ENCODE measurements at regions not wholly inside any gene's neighbourhood (a gene's known extent, or its start where the extent isn't known, plus 50 kb on each side); places are given as distances from the start of the nearest gene placed in this dataset.

- intact Hi-C loops (cut with micrococcal nuclease; ENCODE audit: unreplicated experiment), result loop anchor here (10.0 kb wide), 1 partner anchor 95 kb away; no protein-coding TSS in a partner anchor
- no peak for DNase-seq
- H3K79me2 ChIP-seq (ENCODE audit: low read depth), result no peaks in the 10 kb centered on the region
- TF ChIP-seq EZH2 (IDR thresholded peaks at IDR 0.05; ENCODE audit: low read depth), result no peak
- TF ChIP-seq CTCF (conservative IDR thresholded peaks at IDR 0.05), result no peak
- no peaks in the 10 kb centered on the region for H3K9me2 ChIP-seq (ENCODE audit: insufficient read depth)
- H3F3A ChIP-seq (ENCODE audit: insufficient read depth, low read depth), result no peaks in the 10 kb centered on the region
- POLR2A ChIA-PET (ENCODE audit: unreplicated experiment), result no interaction called here
- H3K27ac ChIP-seq, result no peak overlapping the region
- no peaks in the 10 kb centered on the region for H3K9me3 ChIP-seq (ENCODE audit: insufficient read depth, low read depth)
- BruUV-seq (replicated peaks), result no TSS peak
- H3K4me3 ChIP-seq, result no peak overlapping the region
- no peak overlapping the region for H3K4me2 ChIP-seq
- no peaks in the 10 kb centered on the region for H3K36me3 ChIP-seq (ENCODE audit: low read depth)
- peaks cover 8% of the 10 kb centered on the region for H3K4me1 ChIP-seq (replicated peaks; ENCODE audit: insufficient read depth)
- CTCF ChIA-PET, result interaction anchor here (0.5 to 2.4 kb wide), 8 partner anchors 11 to 445 kb away, joined by 3 to 11 read pairs (median 4); no protein-coding TSS in a partner anchor
- H2AFZ ChIP-seq, result no peak overlapping the region
- no peaks in the 10 kb centered on the region for H3K27me3 ChIP-seq (ENCODE audit: insufficient read depth, low read depth)
- H4K20me1 ChIP-seq (ENCODE audit: insufficient read depth), result no peaks in the 10 kb centered on the region
These were observed 177.6 kb upstream of the PKDCC start for GRCh38 chr2:41870265-41870585.

GRCh38 chr2:41871080-41871479, 176.7 kb upstream of the PKDCC start:
- Histone ChIP-seq H3K4me1 (replicated peaks; ENCODE audit: insufficient read depth) (no peaks in the 10 kb centered on the region), H3K9me3 (ENCODE audit: insufficient read depth, low read depth) (no peaks in the 10 kb centered on the region), H3K4me3 (no peak overlapping the region), H3K4me2 (no peak overlapping the region), H3K27me3 (ENCODE audit: insufficient read depth, low read depth) (no peaks in the 10 kb centered on the region), H4K20me1 (ENCODE audit: insufficient read depth) (no peaks in the 10 kb centered on the region), H2AFZ (no peak overlapping the region), H3K79me2 (ENCODE audit: low read depth) (no peaks in the 10 kb centered on the region), H3K9me2 (ENCODE audit: insufficient read depth) (no peaks in the 10 kb centered on the region), H3K36me3 (ENCODE audit: low read depth) (no peaks in the 10 kb centered on the region), H3F3A (ENCODE audit: insufficient read depth, low read depth) (no peaks in the 10 kb centered on the region), H3K27ac (no peak overlapping the region)
- no peak for DNase-seq
- ChIA-PET CTCF (interaction anchor here (0.6 to 2.4 kb wide), 3 partner anchors 35 to 216 kb away, joined by 3 to 11 read pairs (median 5); no protein-coding TSS in a partner anchor), POLR2A (ENCODE audit: unreplicated experiment) (no interaction called here)
- TF ChIP-seq EZH2 (IDR thresholded peaks at IDR 0.05; ENCODE audit: low read depth), result no peak
- TF ChIP-seq CTCF (conservative IDR thresholded peaks at IDR 0.05), result peak; percentile 26; the same call in 1 of the 2 replicates
- intact Hi-C loops (cut with micrococcal nuclease; ENCODE audit: unreplicated experiment), result loop anchor here (10.0 kb wide), 1 partner anchor 94 kb away; no protein-coding TSS in a partner anchor
- no TSS peak for BruUV-seq (replicated peaks)

GRCh38 chr2:41872646-41873045, 175.2 kb upstream of the PKDCC start:
- no peaks in the 10 kb centered on the region for H3K9me2 ChIP-seq (ENCODE audit: insufficient read depth)
- H2AFZ ChIP-seq, result no peak overlapping the region
- intact Hi-C loops (cut with micrococcal nuclease; ENCODE audit: unreplicated experiment), result loop anchor here (10.0 kb wide), 1 partner anchor 92 kb away; no protein-coding TSS in a partner anchor
- no peaks in the 10 kb centered on the region for H3F3A ChIP-seq (ENCODE audit: insufficient read depth, low read depth)
- H3K4me1 ChIP-seq (replicated peaks; ENCODE audit: insufficient read depth), result no peaks in the 10 kb centered on the region
- BruUV-seq (replicated peaks), result no TSS peak
- no peak overlapping the region for H3K4me3 ChIP-seq
- no peak overlapping the region for H3K27ac ChIP-seq
- CTCF ChIA-PET, result interaction anchor here (1.0 kb wide), 1 partner anchor 215 kb away, joined by 6 read pairs; no protein-coding TSS in a partner anchor
- TF ChIP-seq EZH2 (IDR thresholded peaks at IDR 0.05; ENCODE audit: low read depth) (no peak), CTCF (conservative IDR thresholded peaks at IDR 0.05) (no peak)
- H3K36me3 ChIP-seq (ENCODE audit: low read depth), result no peaks in the 10 kb centered on the region
- no peaks in the 10 kb centered on the region for H4K20me1 ChIP-seq (ENCODE audit: insufficient read depth)
- H3K9me3 ChIP-seq (ENCODE audit: insufficient read depth, low read depth), result no peaks in the 10 kb centered on the region
- H3K27me3 ChIP-seq (ENCODE audit: insufficient read depth, low read depth), result no peaks in the 10 kb centered on the region
- H3K4me2 ChIP-seq, result no peak overlapping the region
- POLR2A ChIA-PET (ENCODE audit: unreplicated experiment), result no interaction called here
- H3K79me2 ChIP-seq (ENCODE audit: low read depth), result no peaks in the 10 kb centered on the region
- DNase-seq, result no peak

Measured in PC-9 (cell line).